Left renal cortex interstitium (tissue), 4 donors: ENCODE measurements at regions not wholly inside any gene's neighbourhood (a gene's known extent, or its start where the extent isn't known, plus 50 kb on each side); places are given as distances from the start of the nearest gene placed in this dataset.

Experiments
- DNase-seq, 4 donors: peaks; one replicate each; pipeline ENCODE4 v3.0.0-alpha.2; 2013; ENCODE audit warnings: low read depth in 4 of 4, low spot score in 2 of 4, missing footprints in 1 of 4

GRCh38 chr10:110430340-110431273 lies 67.1 kb upstream of the DUSP5 start:
- no peak for DNase-seq

DNA sequence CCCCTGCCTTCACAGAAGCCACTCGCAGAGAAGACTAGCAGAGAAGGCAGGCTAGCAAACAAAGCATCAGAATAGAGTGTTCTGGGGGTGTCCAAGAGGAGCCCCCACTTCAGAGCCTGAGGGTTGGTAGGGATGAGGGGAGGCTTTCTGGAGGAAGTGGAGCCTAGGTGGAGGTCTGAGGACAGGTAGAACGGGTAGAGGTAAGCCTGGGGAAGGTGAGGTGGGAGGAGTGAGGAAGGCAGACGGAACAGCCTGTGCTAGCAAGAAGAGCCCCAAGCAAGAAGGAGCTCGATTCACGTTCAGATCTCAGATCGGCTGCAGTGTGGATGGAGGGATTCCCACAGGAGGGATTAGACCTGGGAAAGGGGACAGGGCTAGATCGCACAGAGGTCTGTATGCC lies 66.0 kb upstream of the DUSP5 start:
- DNase-seq: no peak

GRCh38 chr10:110432084-110432483 lies 65.6 kb upstream of the DUSP5 start:
- no peak for DNase-seq

- no peak for DNase-seq
Observed at GRCh38 chr10:110432814-110433565, 64.7 kb upstream of the DUSP5 start.

GRCh38 chr10:110433740-110434139 lies 64.0 kb upstream of the DUSP5 start:
- no peak for DNase-seq

DNA sequence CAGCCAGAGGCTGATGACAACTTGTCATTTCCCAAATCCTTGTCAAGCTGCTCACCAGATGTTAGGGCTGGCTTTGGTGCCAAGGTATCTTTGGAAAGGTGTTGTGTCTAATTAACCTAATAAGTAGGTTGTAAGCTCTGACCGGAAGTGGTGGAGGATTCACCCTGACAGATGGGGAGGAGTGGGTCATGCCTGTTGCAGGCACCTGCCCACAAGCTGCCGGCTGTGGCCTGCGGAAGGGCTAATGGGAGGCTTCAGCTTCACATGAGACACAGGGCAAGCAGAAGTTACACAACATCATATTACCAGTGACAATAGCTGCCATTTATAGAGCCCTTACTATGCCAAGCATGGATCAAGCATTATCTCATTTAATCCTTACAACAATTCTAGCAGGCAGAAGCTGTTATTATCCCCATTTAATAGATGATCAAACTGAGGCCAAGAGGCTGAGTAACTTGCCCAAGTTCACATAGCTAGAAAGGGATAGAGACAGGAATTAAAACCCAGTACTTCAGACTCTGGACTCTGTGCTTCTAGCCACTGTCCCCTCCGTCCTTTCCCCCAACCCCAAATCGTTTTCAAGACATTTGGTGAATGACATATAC lies 63.1 kb upstream of the DUSP5 start:
- DNase-seq: no peak

DNA sequence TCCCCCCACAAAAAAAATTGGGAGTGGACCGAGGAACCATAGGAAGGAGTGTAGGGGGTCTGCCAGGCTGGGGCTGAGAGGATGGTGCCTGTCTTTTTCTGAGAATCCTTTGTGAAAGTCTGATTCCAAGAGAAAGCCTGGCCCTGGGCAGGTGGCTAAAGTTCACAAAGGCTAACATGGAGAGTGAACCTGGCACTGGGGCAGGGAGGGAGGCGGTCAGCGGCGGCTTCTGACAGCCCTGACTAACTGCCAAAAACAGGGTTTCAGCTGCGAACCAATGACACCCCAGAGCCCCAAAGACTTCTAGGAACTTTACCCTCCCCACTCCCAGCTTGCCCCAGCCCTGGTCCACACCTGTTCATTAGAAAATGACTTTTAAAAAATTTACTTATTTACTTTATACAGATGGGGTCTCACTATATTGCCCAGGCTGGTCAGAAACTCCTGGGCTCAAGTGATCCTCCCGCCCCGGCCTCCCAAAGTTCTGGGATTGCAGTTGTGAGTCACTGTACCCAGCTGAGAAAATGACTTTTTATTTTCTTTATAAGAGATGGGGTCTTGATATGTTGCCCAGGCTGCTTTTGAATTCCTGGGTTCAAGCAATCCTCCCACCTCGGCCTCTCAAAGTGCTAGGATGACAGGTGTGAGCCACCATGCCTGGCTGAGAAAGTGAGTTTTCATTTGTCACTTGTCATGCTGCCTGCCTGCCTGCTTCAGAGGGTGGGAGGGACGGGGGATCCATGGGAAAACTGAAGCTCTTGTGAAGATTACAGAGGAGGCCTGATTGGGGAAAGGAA lies 61.0 kb upstream of the DUSP5 start:
- no peak for DNase-seq

GRCh38 chr10:110437351-110437605 lies 60.4 kb upstream of the DUSP5 start:
- no peak for DNase-seq

GRCh38 chr10:110437761-110438341 lies 59.9 kb upstream of the DUSP5 start:
- DNase-seq: no peak

- DNase-seq: no peak
Observed at GRCh38 chr10:110442746-110443145, 55.0 kb upstream of the DUSP5 start.

DNA sequence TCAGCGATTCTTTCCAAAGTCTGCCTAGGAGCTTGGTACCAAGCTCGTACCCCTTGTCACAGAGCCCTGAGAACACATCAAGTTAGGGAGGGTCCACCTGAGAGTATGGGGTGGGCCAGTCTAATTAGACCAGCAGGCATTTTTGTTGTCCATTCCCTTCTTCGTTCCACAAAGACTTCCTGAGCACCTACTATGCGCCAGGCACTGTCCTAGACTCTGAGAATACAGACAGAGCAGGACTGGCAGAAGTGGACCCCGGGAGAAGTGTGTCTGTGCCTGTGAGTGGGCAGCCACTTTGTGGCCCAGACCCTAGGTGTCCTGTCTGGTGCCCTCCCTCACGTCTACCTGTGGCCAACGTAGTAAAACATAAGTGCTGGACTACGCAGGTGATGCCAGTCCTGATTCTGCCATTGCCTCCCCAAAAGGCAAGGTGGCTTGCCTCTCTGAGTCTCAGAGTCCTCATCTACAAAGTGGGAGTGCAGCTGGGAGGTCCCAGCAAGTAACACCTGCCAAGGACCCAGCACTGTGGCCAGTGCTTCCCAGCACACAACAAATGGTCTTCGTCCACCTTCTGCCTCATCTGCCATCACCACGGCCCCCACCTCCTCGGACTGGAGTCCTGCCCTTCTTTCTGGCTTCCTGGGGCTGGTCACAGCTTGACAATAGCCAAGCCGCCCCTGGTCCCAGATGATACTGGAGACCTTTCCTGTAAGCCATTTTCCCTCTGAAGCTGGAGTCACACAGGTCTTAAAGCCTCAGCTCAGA lies 54.3 kb upstream of the DUSP5 start:
- DNase-seq: no peak

DNA sequence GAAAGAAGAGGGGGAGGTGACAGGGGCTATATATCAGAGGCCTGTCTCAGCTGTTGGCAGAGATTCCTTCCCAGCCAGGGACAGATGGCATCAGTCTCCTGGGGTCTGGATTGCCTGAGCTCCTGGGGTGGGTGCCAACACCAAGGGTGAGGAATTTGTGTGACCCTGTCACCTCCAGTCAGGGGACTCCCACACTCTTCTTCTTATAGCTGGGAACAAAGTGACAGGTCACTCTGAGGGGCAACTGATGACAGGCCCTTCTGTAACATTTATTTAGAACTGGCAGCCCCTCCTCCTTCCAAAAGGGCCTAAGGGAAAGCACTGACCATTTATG lies 53.7 kb upstream of the DUSP5 start:
- DNase-seq: peak; percentile 41 to 56 (median 48)

DNA sequence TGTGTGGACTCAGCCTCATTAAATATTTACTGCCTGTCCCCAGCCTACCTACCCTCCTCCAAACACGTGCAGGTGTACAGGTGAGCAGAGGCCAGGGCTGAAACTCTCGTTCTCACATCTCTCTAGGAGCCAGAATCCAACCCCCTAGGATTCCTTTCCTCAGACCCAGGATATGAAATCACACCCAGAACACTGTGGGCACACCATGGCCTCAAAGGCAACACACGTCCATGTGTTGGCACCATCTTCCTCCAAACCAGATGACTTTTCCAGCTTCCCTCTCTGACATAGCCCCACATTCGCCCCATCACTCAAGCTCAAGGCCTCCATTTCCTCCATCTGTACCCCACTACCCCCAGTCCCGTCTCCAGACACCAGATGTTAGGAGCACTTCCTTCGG lies 51.8 kb upstream of the DUSP5 start:
- DNase-seq: no peak

- DNase-seq: no peak
Observed at GRCh38 chr10:110446277-110446676, 51.4 kb upstream of the DUSP5 start.

DNA sequence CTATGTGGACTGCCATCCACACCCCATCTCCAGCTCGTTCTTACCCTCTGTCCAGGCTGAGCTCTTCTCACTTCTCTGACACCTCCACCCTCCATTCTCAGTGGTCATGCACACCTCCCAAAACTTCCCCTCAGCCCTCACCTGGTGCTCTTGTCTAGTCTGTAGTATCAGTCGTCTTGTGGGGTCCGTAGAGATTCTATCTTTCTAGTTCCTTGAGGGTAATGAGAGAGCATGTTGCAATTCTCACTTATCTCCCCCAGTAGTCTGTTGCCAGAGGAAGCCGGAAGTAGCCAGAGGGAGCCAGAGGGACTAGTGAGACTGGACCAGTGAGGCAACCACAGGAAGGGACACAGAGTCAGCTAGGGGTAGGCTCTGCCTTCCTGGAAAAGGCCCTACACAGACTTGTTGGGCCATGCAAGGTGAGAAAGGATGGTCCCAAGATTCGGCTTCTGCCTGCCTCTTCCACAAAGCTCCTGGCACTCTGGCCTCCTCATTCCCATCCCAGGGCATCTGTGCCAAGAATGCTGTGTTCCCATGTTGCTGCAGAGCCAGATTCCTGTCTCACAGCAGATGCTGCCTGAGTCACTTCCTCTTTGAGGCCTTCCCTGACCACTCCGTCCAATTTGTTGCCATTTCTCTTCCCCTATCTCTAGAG lies 50.6 kb upstream of the DUSP5 start:
- DNase-seq: no peak

GRCh38 chr10:110447886-110448285 lies 49.8 kb upstream of the DUSP5 start:
- no peak for DNase-seq
